NCI-H345 (cell line): ENCODE measurements at regions not wholly inside any gene's neighbourhood (a gene's known extent, or its start where the extent isn't known, plus 50 kb on each side); places are given as distances from the start of the nearest gene placed in this dataset.
A peak's percentile ranks its signal among the peaks of the same experiment; 100 is the strongest.

Experiments
- DNase-seq: peaks from one replicate; lab custom pipeline; 2025; lab: John Stamatoyannopoulos, UW

GRCh38 chr13:37364007-37364406 lies 234.6 kb downstream of the POSTN start:
- DNase-seq: no peak

GRCh38 chr13:37361608-37362007 lies 237.0 kb downstream of the POSTN start:
- DNase-seq: no peak

GRCh38 chr13:37360556-37360955 lies 238.0 kb downstream of the POSTN start:
- DNase-seq: no peak

GRCh38 chr13:37357548-37357947 lies 241.0 kb downstream of the POSTN start:
- DNase-seq: no peak

- no peak for DNase-seq
These were observed 244.7 kb downstream of the POSTN start for GRCh38 chr13:37353911-37354310.

GRCh38 chr13:37351211-37351610 lies 245.7 kb upstream of the CSNK1A1L start:
- DNase-seq: no peak

- DNase-seq: no peak
These were observed 244.5 kb upstream of the CSNK1A1L start for GRCh38 chr13:37349916-37350315.

GRCh38 chr13:37348916-37349643 lies 243.6 kb upstream of the CSNK1A1L start:
- DNase-seq: peak; percentile 50

- DNase-seq: no peak
These were observed 240.4 kb upstream of the CSNK1A1L start for GRCh38 chr13:37345869-37346268.

- no peak for DNase-seq
These were observed 239.9 kb upstream of the CSNK1A1L start for GRCh38 chr13:37345391-37345790.

GRCh38 chr13:37344056-37344455 lies 238.6 kb upstream of the CSNK1A1L start:
- DNase-seq: no peak

- no peak for DNase-seq
These were observed 236.7 kb upstream of the CSNK1A1L start for GRCh38 chr13:37342205-37342604.

GRCh38 chr13:37340901-37341670 lies 235.6 kb upstream of the CSNK1A1L start:
- no peak for DNase-seq

- DNase-seq: no peak
These were observed 233.9 kb upstream of the CSNK1A1L start for GRCh38 chr13:37339386-37339735.

GRCh38 chr13:37338726-37339385 lies 233.4 kb upstream of the CSNK1A1L start:
- no peak for DNase-seq

- no peak for DNase-seq
These were observed 220.9 kb upstream of the CSNK1A1L start for GRCh38 chr13:37326334-37326733.

- no peak for DNase-seq
These were observed 213.6 kb upstream of the CSNK1A1L start for GRCh38 chr13:37319031-37319443.

- DNase-seq: no peak
These were observed 211.5 kb upstream of the CSNK1A1L start for GRCh38 chr13:37316935-37317334.

GRCh38 chr13:37313372-37313771 lies 207.9 kb upstream of the CSNK1A1L start:
- no peak for DNase-seq

- DNase-seq: no peak
These were observed 201.5 kb upstream of the CSNK1A1L start for GRCh38 chr13:37306778-37307544.

GRCh38 chr13:37303606-37304005 lies 198.1 kb upstream of the CSNK1A1L start:
- DNase-seq: no peak

GRCh38 chr13:37302686-37303085 lies 197.2 kb upstream of the CSNK1A1L start:
- no peak for DNase-seq
